Tibial artery (tissue), 4 donors: ENCODE measurements at regions not wholly inside any gene's neighbourhood (a gene's known extent, or its start where the extent isn't known, plus 50 kb on each side); places are given as distances from the start of the nearest gene placed in this dataset.

Experiments
- DNase-seq, 2 donors: peaks; one replicate each; pipeline ENCODE4 v3.0.0-alpha.2; 2019
- H3K27ac ChIP-seq, 2 donors: fragments of 200-600 bp; sonication (generic) in 1 of 2; 1 replicate in 1 of 2; 2 replicates in 1 of 2; pipeline ENCODE4 v1.5.1; 2018 to 2019; ENCODE audit warnings: mild to moderate bottlenecking in 1 of 2
- H3K27me3 ChIP-seq, 2 donors: fragments of 200-600 bp; sonication (generic) in 1 of 2; one replicate each; pipeline versions ENCODE4 v1.5.1 to v1.6.0; 2016 to 2019
- H3K36me3 ChIP-seq, 3 donors: fragments of 200-600 bp; sonication (generic) in 2 of 3; one replicate each; pipeline ENCODE4 v1.5.1; 2016 to 2019; ENCODE audit warnings: mild to moderate bottlenecking in 2 of 3
- H3K4me1 ChIP-seq, 4 donors: fragments of 200-600 bp; sonication (generic) in 2 of 4; 1 replicate in 3 of 4; 2 replicates in 1 of 4; pipeline ENCODE4 v1.5.1; 2016 to 2019
- H3K4me3 ChIP-seq, 2 donors: fragments of 200-600 bp; sonication (generic) in 1 of 2; 1 replicate in 1 of 2; 2 replicates in 1 of 2; pipeline ENCODE4 v1.5.1; 2018 to 2019; ENCODE audit warnings: mild to moderate bottlenecking in 2 of 2
- H3K9me3 ChIP-seq, 3 donors: fragments of 200-600 bp; sonication (generic) in 1 of 3; one replicate each; pipeline ENCODE4 v1.5.1; 2016 to 2019
- CTCF ChIP-seq, 2 experiments: fragments of 200-600 bp in 1 of 2; fragments of 450-650 bp in 1 of 2; IDR thresholded peaks; one replicate each; pipeline ENCODE4 v1.5.1; 2017 to 2019; ENCODE audit warnings: antibody characterized with exemption in 2 of 2, mild to moderate bottlenecking in 1 of 2, moderate library complexity in 1 of 2
- intact Hi-C: fragments of 100-400 bp; cut with DNase I; formaldehyde crosslinking; loops from one replicate; pipeline ENCODE4 v1.15.0; 2023; ENCODE audit warnings: low total_unique reads

GRCh38 chr6:44004136-44004535 is 123.1 kb downstream of the MRPL14 start:
- no peaks in the 10 kb centered on the region for H3K36me3 ChIP-seq
- H3K27ac ChIP-seq = no peak overlapping the region
- TF ChIP-seq CTCF (IDR thresholded peaks at IDR 0.05) = no peak
- intact Hi-C loops = no loop called here
- no peak for DNase-seq
- peaks cover 0 to 17% (median 13%) of the 10 kb centered on the region in 4 donors for H3K4me1 ChIP-seq
- peaks cover 0 to 61% of the 10 kb centered on the region in 2 donors for H3K27me3 ChIP-seq
- no peaks in the 10 kb centered on the region for H3K9me3 ChIP-seq
- no peak overlapping the region for H3K4me3 ChIP-seq

GRCh38 chr6:44003345-44004061 is 123.7 kb downstream of the MRPL14 start:
- Histone ChIP-seq H3K4me1 (peaks cover 0 to 17% (median 13%) of the 10 kb centered on the region in 4 donors), H3K4me3 (no peak overlapping the region), H3K9me3 (no peaks in the 10 kb centered on the region), H3K27me3 (peaks cover 0 to 61% of the 10 kb centered on the region in 2 donors), H3K27ac (no peak overlapping the region), H3K36me3 (no peaks in the 10 kb centered on the region)
- peak in 1 of 2 donors; percentile 53 for DNase-seq
- intact Hi-C loops = no loop called here
- no peak for TF ChIP-seq CTCF (IDR thresholded peaks at IDR 0.05)

- Histone ChIP-seq H3K9me3 (no peaks in the 10 kb centered on the region), H3K4me1 (peaks cover 0 to 17% (median 13%) of the 10 kb centered on the region in 4 donors)
- peak in 1 of 2 donors; percentile 65 for DNase-seq
These were observed 124.5 kb downstream of the MRPL14 start for GRCh38 chr6:44002593-44003344.

GRCh38 chr6:44002067-44002592 is 125.1 kb downstream of the MRPL14 start:
- no peak overlapping the region for H3K27ac ChIP-seq
- peaks cover 0 to 58% of the 10 kb centered on the region in 2 donors for H3K27me3 ChIP-seq
- intact Hi-C loops = no loop called here
- H3K4me3 ChIP-seq = peak overlapping the region; percentile 34 to 49
- no peak for TF ChIP-seq CTCF (IDR thresholded peaks at IDR 0.05)
- no peak for DNase-seq
- peaks cover 0 to 17% (median 13%) of the 10 kb centered on the region in 4 donors for H3K4me1 ChIP-seq
- H3K36me3 ChIP-seq = no peaks in the 10 kb centered on the region
- no peaks in the 10 kb centered on the region for H3K9me3 ChIP-seq

More at GRCh38 chr6:44002593-44003344, 124.5 kb downstream of the MRPL14 start:
- Histone ChIP-seq H3K27me3 (peaks cover 0 to 58% of the 10 kb centered on the region in 2 donors), H3K27ac (no peak overlapping the region), H3K4me3 (peak overlapping the region; percentile 34 to 49), H3K36me3 (no peaks in the 10 kb centered on the region)
- peak in 1 of 2 experiments; percentile 8 for TF ChIP-seq CTCF (IDR thresholded peaks at IDR 0.05)
- intact Hi-C loops = no loop called here

- peak in 1 of 2 experiments; percentile 11 for TF ChIP-seq CTCF (IDR thresholded peaks at IDR 0.05)
- no peaks in the 10 kb centered on the region for H3K9me3 ChIP-seq
- H3K27me3 ChIP-seq = peaks cover 0 to 58% of the 10 kb centered on the region in 2 donors
- no peak overlapping the region for H3K27ac ChIP-seq
- H3K36me3 ChIP-seq = no peaks in the 10 kb centered on the region
- intact Hi-C loops = no loop called here
- peak in 1 of 2 donors; percentile 59 for DNase-seq
- peak overlapping the region in 1 of 2 donors; percentile 49 for H3K4me3 ChIP-seq
- peaks cover 0 to 17% (median 13%) of the 10 kb centered on the region in 4 donors for H3K4me1 ChIP-seq
These were observed 125.8 kb downstream of the MRPL14 start for GRCh38 chr6:44001318-44002066.
